NCI-H2171 treated with DMSO at 0.1 percent for 48 hours (cell line): ENCODE measurements at regions not wholly inside any gene's neighbourhood (a gene's known extent, or its start where the extent isn't known, plus 50 kb on each side); places are given as distances from the start of the nearest gene placed in this dataset.

Experiments used
- DNase-seq: peaks from one replicate; lab custom pipeline; 2025; lab: John Stamatoyannopoulos, UW

- no peak for DNase-seq
Observed at GRCh38 chr13:106433066-106433465, 102.4 kb downstream of the EFNB2 start.

GRCh38 chr13:106432636-106433035, 102.8 kb downstream of the EFNB2 start:
- no peak for DNase-seq

- no peak for DNase-seq
Observed at GRCh38 chr13:106426909-106427308, 108.6 kb downstream of the EFNB2 start.

GRCh38 chr13:106425661-106426060, 109.8 kb downstream of the EFNB2 start:
- DNase-seq: no peak

- no peak for DNase-seq
Observed at GRCh38 chr13:106424805-106425204, 110.7 kb downstream of the EFNB2 start.

GRCh38 chr13:106423530-106423929, 111.9 kb downstream of the EFNB2 start:
- DNase-seq: no peak

- no peak for DNase-seq
Observed at GRCh38 chr13:106418556-106418955, 116.9 kb downstream of the EFNB2 start.

GRCh38 chr13:106417467-106418110, 117.9 kb downstream of the EFNB2 start:
- no peak for DNase-seq

- no peak for DNase-seq
Observed at GRCh38 chr13:106416645-106417044, 118.8 kb downstream of the EFNB2 start.

GRCh38 chr13:106415971-106416370, 119.5 kb downstream of the EFNB2 start:
- no peak for DNase-seq

- DNase-seq: no peak
Observed at GRCh38 chr13:106415442-106415841, 120.0 kb downstream of the EFNB2 start.

GRCh38 chr13:106407338-106407737, 128.1 kb downstream of the EFNB2 start:
- no peak for DNase-seq

GRCh38 chr13:106405731-106406130, 129.7 kb downstream of the EFNB2 start:
- DNase-seq: no peak

- no peak for DNase-seq
Observed at GRCh38 chr13:106403280-106403679, 132.2 kb downstream of the EFNB2 start.

- no peak for DNase-seq
Observed at GRCh38 chr13:106402866-106403265, 132.6 kb downstream of the EFNB2 start.

- DNase-seq: no peak
Observed at GRCh38 chr13:106401081-106401480, 134.4 kb downstream of the EFNB2 start.

GRCh38 chr13:106400289-106400688, 135.2 kb downstream of the EFNB2 start:
- DNase-seq: no peak

GRCh38 chr13:106398289-106398688, 137.2 kb downstream of the EFNB2 start:
- no peak for DNase-seq

- peak; percentile 15 for DNase-seq
Observed at GRCh38 chr13:106393776-106394175, 141.7 kb downstream of the EFNB2 start.

- DNase-seq: no peak
Observed at GRCh38 chr13:106391681-106392080, 143.8 kb downstream of the EFNB2 start.

GRCh38 chr13:106391271-106391670, 144.2 kb downstream of the EFNB2 start:
- DNase-seq: no peak

- no peak for DNase-seq
Observed at GRCh38 chr13:106390367-106390766, 145.1 kb downstream of the EFNB2 start.

GRCh38 chr13:106385654-106386053, 149.8 kb downstream of the EFNB2 start:
- DNase-seq: no peak

- DNase-seq: no peak
Observed at GRCh38 chr13:106384516-106384915, 150.9 kb downstream of the EFNB2 start.
